ENCODE measurements at regions not wholly inside any gene's neighbourhood (a gene's known extent, or its start where the extent isn't known, plus 50 kb on each side); places are given as distances from the start of the nearest gene placed in this dataset.

DNA sequence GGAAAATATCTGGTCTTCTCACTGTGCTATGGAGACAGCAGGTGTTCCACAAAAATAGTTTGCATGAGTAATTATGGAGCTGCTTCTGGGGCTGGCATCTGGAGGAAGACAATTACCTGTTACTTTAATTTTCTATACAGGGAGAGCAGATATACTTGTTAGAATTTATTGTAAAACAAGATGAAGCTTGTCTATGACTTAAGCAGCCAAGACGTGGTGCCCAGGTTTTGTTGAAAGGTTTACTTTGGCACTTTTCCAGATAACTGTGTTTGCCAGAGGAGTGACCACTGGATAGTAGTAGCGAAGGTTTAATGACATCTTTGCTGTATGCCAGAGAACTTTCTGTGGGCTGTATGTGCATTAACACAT lies 134.5 kb upstream of the KL start:
- in situ Hi-C loops (cut with HindIII; ENCODE audit: low pct_unique_long_range_greater_than_20kb, low sequenced_read_pairs) (no loop called here), intact Hi-C loops (cut with micrococcal nuclease; ENCODE audit: unreplicated experiment) (no loop called here)
- Histone ChIP-seq H3K36me3 (ENCODE audit: control insufficient read depth, insufficient read depth, low read length) (no peaks in the 10 kb centered on the region), H3K4me3 (ENCODE audit: low read depth in 2 of 2, low read length in 2 of 2) (no peak overlapping the region), H3K27me3 (ENCODE audit: control insufficient read depth, insufficient read depth, low read length) (no peaks in the 10 kb centered on the region), H3K9me3 (ENCODE audit: control insufficient read depth, insufficient read depth, low read depth, low read length) (no peaks in the 10 kb centered on the region), H3K27ac (ENCODE audit: low read length) (no peak overlapping the region), H3K4me1 (ENCODE audit: control insufficient read depth, insufficient read depth, low read length) (no peaks in the 10 kb centered on the region)
- ATAC-seq (no peak), DNase-seq (ENCODE audit: low read depth, low spot score) (no peak)
- no TSS peak for BruUV-seq (replicated peaks)
- TF ChIP-seq POLR2AphosphoS5 (IDR thresholded peaks at IDR 0.05; ENCODE audit: low read depth, low read length) (no peak), TCF7L2 (IDR thresholded peaks at IDR 0.05; ENCODE audit: low read depth, low read length) (no peak), SIN3A (IDR thresholded peaks at IDR 0.05; ENCODE audit: borderline replicate concordance, insufficient read depth, low read depth, low read length) (no peak)
- TF ChIP-seq, protein P1, sequence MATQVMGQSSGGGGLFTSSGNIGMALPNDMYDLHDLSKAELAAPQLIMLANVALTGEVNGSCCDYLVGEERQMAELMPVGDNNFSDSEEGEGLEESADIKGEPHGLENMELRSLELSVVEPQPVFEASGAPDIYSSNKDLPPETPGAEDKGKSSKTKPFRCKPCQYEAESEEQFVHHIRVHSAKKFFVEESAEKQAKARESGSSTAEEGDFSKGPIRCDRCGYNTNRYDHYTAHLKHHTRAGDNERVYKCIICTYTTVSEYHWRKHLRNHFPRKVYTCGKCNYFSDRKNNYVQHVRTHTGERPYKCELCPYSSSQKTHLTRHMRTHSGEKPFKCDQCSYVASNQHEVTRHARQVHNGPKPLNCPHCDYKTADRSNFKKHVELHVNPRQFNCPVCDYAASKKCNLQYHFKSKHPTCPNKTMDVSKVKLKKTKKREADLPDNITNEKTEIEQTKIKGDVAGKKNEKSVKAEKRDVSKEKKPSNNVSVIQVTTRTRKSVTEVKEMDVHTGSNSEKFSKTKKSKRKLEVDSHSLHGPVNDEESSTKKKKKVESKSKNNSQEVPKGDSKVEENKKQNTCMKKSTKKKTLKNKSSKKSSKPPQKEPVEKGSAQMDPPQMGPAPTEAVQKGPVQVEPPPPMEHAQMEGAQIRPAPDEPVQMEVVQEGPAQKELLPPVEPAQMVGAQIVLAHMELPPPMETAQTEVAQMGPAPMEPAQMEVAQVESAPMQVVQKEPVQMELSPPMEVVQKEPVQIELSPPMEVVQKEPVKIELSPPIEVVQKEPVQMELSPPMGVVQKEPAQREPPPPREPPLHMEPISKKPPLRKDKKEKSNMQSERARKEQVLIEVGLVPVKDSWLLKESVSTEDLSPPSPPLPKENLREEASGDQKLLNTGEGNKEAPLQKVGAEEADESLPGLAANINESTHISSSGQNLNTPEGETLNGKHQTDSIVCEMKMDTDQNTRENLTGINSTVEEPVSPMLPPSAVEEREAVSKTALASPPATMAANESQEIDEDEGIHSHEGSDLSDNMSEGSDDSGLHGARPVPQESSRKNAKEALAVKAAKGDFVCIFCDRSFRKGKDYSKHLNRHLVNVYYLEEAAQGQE (IDR thresholded peaks at IDR 0.05; ENCODE audit: insufficient read depth in 1 of 2, low read depth in 2 of 2, low read length in 1 of 2) = no peak
- TF ChIP-seq, protein P2, sequence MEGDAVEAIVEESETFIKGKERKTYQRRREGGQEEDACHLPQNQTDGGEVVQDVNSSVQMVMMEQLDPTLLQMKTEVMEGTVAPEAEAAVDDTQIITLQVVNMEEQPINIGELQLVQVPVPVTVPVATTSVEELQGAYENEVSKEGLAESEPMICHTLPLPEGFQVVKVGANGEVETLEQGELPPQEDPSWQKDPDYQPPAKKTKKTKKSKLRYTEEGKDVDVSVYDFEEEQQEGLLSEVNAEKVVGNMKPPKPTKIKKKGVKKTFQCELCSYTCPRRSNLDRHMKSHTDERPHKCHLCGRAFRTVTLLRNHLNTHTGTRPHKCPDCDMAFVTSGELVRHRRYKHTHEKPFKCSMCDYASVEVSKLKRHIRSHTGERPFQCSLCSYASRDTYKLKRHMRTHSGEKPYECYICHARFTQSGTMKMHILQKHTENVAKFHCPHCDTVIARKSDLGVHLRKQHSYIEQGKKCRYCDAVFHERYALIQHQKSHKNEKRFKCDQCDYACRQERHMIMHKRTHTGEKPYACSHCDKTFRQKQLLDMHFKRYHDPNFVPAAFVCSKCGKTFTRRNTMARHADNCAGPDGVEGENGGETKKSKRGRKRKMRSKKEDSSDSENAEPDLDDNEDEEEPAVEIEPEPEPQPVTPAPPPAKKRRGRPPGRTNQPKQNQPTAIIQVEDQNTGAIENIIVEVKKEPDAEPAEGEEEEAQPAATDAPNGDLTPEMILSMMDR (IDR thresholded peaks at IDR 0.05) = no peak
- CTCF ChIA-PET = interaction anchor here (0.6 kb wide), 1 partner anchor 30 kb away, joined by 3 read pairs; no protein-coding TSS in a partner anchor
- POLR2A ChIA-PET = no interaction called here

DNA sequence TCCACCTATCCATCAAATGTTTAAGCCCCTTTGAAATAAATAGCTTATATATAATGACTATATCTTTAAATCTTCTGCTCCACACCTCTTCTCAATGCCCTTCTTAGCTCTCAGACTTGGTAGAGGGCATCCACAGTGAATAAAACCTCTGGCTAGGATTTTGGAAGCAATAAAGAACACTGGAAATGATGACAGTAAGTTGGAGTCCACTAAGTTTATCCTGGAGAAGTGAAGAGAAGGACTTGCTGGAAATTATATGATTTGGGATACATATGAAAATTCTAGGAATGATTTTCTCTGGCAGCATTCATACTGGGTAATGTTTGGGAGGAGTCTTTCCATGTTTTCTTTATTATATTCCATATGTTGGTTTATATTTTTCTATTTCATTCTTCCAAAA lies 133.5 kb upstream of the KL start:
- TF ChIP-seq SIN3A (IDR thresholded peaks at IDR 0.05; ENCODE audit: borderline replicate concordance, insufficient read depth, low read depth, low read length) = no peak
- TF ChIP-seq TCF7L2 (IDR thresholded peaks at IDR 0.05; ENCODE audit: low read depth, low read length) = no peak
- TF ChIP-seq POLR2AphosphoS5 (IDR thresholded peaks at IDR 0.05; ENCODE audit: low read depth, low read length) = no peak
- TF ChIP-seq, protein P2 (IDR thresholded peaks at IDR 0.05) = no peak
- TF ChIP-seq, protein P1 (IDR thresholded peaks at IDR 0.05; ENCODE audit: insufficient read depth in 1 of 2, low read depth in 2 of 2, low read length in 1 of 2) = no peak
- no peaks in the 10 kb centered on the region for H3K9me3 ChIP-seq (ENCODE audit: control insufficient read depth, insufficient read depth, low read depth, low read length)
- no peaks in the 10 kb centered on the region for H3K4me1 ChIP-seq (ENCODE audit: control insufficient read depth, insufficient read depth, low read length)
- no peak overlapping the region for H3K27ac ChIP-seq (ENCODE audit: low read length)
- in situ Hi-C loops (cut with HindIII; ENCODE audit: low pct_unique_long_range_greater_than_20kb, low sequenced_read_pairs) (no loop called here), intact Hi-C loops (cut with micrococcal nuclease; ENCODE audit: unreplicated experiment) (no loop called here)
- no peaks in the 10 kb centered on the region for H3K27me3 ChIP-seq (ENCODE audit: control insufficient read depth, insufficient read depth, low read length)
- no TSS peak for BruUV-seq (replicated peaks)
- no peak for DNase-seq (ENCODE audit: low read depth, low spot score)
- ATAC-seq = no peak
- CTCF ChIA-PET = interaction anchor here (0.6 kb wide), 1 partner anchor 32 kb away, joined by 6 read pairs; no protein-coding TSS in a partner anchor
- H3K4me3 ChIP-seq (ENCODE audit: low read depth in 2 of 2, low read length in 2 of 2) = no peak overlapping the region
- no peaks in the 10 kb centered on the region for H3K36me3 ChIP-seq (ENCODE audit: control insufficient read depth, insufficient read depth, low read length)
- POLR2A ChIA-PET = interaction anchor here (0.8 kb wide), 1 partner anchor 43 kb away, joined by 10 read pairs; no protein-coding TSS in a partner anchor

Data from Panc1 (cell line).